ENCODE measurements at regions not wholly inside any gene's neighbourhood (a gene's known extent, or its start where the extent isn't known, plus 50 kb on each side); places are given as distances from the start of the nearest gene placed in this dataset.

DNA sequence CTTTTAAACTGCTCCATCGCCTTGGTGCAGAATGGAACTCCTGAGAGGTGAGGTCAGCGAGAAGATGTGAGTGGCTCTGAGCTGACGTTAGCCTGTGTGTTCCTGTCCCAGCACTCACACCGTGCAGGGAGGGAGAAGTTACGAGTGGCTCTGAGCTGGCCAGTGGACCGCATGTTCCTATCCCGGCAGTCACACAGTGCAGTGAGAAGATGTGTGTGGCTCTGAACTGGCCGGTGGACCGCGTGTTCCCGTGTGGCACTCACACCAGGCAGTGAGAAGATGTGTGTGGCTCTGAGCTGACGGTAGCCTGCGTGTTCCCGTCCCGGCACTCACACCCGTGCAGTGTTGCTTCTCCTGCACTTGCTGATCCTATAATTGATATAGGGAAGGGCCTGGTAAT is 59.9 kb downstream of the VCPKMT start:
- H3K27ac ChIP-seq = no peak overlapping the region
- peaks cover 13 to 17% (median 14%) of the 10 kb centered on the region in 4 donors for H3K4me1 ChIP-seq
- DNase-seq = no peak
- H3K9me3 ChIP-seq = no peaks in the 10 kb centered on the region
- TF ChIP-seq, protein P1, sequence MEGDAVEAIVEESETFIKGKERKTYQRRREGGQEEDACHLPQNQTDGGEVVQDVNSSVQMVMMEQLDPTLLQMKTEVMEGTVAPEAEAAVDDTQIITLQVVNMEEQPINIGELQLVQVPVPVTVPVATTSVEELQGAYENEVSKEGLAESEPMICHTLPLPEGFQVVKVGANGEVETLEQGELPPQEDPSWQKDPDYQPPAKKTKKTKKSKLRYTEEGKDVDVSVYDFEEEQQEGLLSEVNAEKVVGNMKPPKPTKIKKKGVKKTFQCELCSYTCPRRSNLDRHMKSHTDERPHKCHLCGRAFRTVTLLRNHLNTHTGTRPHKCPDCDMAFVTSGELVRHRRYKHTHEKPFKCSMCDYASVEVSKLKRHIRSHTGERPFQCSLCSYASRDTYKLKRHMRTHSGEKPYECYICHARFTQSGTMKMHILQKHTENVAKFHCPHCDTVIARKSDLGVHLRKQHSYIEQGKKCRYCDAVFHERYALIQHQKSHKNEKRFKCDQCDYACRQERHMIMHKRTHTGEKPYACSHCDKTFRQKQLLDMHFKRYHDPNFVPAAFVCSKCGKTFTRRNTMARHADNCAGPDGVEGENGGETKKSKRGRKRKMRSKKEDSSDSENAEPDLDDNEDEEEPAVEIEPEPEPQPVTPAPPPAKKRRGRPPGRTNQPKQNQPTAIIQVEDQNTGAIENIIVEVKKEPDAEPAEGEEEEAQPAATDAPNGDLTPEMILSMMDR (IDR thresholded peaks at IDR 0.05) = no peak
- TF ChIP-seq POLR2AphosphoS5 (IDR thresholded peaks at IDR 0.05) = no peak
- TF ChIP-seq POLR2A (IDR thresholded peaks at IDR 0.05) = no peak
- TF ChIP-seq EP300 (IDR thresholded peaks at IDR 0.05) = no peak
- WGBS, 2 donors = 67 to 77% methylated on average over 16 of the region's 16 CpGs
- no peak for ATAC-seq (ENCODE audit: low FRiP score in 2 of 2)
- no peak overlapping the region for H3K4me3 ChIP-seq
- no peaks in the 10 kb centered on the region for H3K36me3 ChIP-seq
- no peaks in the 10 kb centered on the region for H3K27me3 ChIP-seq

DNA sequence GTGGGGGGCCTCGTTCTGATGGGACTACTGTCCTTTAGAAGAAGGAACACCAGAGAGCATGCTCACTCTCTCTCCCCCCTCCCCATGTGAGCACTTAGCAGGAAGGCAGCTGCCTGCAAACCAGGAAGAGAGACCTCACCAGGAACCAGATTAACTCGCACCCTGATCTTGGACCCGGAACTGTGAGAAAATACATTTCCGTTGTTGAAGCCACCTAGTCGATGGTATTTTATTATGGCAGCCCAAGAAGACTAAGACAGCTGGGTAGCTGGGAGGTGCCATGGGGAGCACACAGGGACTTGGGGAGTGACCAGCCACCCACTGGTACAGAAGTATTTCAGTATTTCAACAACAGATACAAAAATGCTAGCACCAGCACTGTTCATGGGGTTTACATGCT is 59.0 kb downstream of the VCPKMT start:
- Histone ChIP-seq H3K27ac (no peak overlapping the region), H3K4me3 (no peak overlapping the region), H3K9me3 (no peaks in the 10 kb centered on the region), H3K4me1 (peaks cover 16 to 25% (median 23%) of the 10 kb centered on the region in 4 donors), H3K27me3 (no peaks in the 10 kb centered on the region), H3K36me3 (no peaks in the 10 kb centered on the region)
- ATAC-seq (ENCODE audit: low FRiP score in 2 of 2) (no peak), DNase-seq (no peak)
- TF ChIP-seq, protein P1 (IDR thresholded peaks at IDR 0.05) = no peak
- no peak for TF ChIP-seq POLR2AphosphoS5 (IDR thresholded peaks at IDR 0.05)
- TF ChIP-seq EP300 (IDR thresholded peaks at IDR 0.05) = no peak
- TF ChIP-seq POLR2A (IDR thresholded peaks at IDR 0.05) = no peak
- WGBS, 2 donors = 85 to 89% methylated on average over 5 of the region's 5 CpGs

DNA sequence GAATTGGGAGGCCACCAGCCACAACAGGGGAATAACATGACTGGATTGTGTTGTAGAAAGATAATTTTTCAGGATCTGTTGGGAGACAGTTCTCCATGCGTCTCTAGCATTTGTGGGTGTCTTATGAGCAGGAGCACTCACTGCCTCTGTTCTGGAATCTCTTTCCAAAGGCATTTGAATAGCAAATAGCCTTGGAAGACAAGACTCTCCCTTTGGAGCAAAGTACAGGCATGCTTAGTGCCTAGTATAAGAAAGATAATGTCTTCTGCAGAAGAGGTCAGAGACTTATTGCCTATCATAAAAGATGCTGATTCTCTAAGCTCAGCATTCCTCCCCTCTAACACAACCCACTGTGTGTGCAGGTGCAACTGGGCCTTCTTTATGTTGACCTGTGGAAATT is 58.3 kb downstream of the VCPKMT start:
- Histone ChIP-seq H3K4me3 (no peak overlapping the region), H3K36me3 (no peaks in the 10 kb centered on the region), H3K9me3 (no peaks in the 10 kb centered on the region), H3K27me3 (no peaks in the 10 kb centered on the region), H3K4me1 (peaks cover 20 to 26% (median 25%) of the 10 kb centered on the region in 4 donors), H3K27ac (no peak overlapping the region)
- WGBS, 2 donors = 96 to 100% methylated on average over 1 of the region's 1 CpG
- TF ChIP-seq POLR2A (IDR thresholded peaks at IDR 0.05) (no peak), POLR2AphosphoS5 (IDR thresholded peaks at IDR 0.05) (no peak)
- TF ChIP-seq, protein P1 (IDR thresholded peaks at IDR 0.05) = no peak
- ATAC-seq (ENCODE audit: low FRiP score in 2 of 2) = no peak
- no peak for DNase-seq

Small RNA genes in the stretch of these regions (small RNA-seq; reads per million reads assigned to genes)
- gene MIR6076 = 0 reads per million in 4 donors
